Muscle of arm (tissue), 1 donor: ENCODE measurements at regions not wholly inside any gene's neighbourhood (a gene's known extent, or its start where the extent isn't known, plus 50 kb on each side); places are given as distances from the start of the nearest gene placed in this dataset.

ENCODE experiments used
- DNase-seq: peaks from one replicate; pipeline ENCODE4 v3.0.0-alpha.2; 2013

- no peak for DNase-seq
These were observed 232.5 kb upstream of the NDST3 start for GRCh38 chr4:117801756-117802155.

DNA sequence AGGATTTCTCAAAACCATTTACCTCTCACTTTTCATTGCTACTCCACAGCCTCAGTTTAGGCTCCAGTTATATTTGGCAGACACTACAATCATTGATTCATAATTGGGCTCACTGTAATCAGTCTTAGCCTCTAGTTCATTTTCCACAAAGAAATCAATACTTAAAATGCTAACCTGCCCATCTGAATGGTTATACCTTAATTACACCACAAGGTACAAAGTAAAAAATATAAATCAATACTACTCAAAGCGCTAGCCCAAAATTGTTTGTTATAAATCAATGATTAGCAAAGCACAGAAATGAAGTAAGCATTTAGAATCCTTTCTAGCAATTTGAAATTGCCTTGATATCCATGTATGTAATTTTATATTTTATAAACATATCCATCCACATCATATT is 222.6 kb upstream of the NDST3 start:
- DNase-seq = no peak

DNA sequence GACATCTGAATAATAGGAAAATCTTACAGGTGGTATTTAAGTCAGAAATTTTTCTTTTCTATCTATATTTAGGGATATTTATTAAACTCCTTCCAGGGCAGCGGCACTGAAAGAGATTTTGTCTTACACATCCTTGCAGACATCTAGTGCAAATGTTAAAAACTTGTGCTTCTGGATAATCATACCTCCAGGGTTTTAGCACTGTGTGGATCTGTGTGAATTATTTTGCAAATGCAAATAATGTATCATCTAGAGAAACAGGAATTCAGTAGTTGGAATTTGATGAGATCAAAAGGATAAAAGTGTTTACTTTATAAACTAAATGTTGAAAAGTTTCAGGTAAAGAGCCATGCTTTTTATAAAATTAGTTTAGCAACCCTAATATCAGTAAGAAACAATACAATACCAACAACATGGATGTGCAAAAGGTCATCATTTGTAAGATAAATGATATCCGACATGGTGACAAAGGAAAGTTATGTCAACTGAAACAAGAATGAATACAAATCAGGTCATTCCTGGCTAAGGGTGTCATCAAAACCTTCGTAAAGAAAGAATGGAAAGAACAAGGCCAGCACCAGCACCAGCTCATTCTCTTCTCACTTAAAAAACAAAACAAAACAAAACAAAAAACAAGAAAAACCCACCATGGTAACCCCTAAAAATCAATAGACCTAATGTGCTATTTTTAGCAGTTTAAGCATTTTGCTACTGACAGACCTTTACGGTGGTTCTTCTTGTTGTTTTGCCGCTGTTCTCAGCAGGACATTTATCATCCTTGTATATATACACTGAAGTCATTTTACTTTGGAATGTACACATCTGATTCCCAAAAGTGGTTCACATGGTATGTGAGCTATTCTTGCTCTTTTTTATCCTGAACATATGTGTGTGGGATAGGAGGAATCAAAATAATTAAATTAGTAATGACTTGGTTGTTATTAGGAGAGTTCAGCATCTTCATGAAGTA is 219.7 kb upstream of the NDST3 start:
- no peak for DNase-seq

- no peak for DNase-seq
These were observed 217.0 kb upstream of the NDST3 start for GRCh38 chr4:117817301-117817700.

DNA sequence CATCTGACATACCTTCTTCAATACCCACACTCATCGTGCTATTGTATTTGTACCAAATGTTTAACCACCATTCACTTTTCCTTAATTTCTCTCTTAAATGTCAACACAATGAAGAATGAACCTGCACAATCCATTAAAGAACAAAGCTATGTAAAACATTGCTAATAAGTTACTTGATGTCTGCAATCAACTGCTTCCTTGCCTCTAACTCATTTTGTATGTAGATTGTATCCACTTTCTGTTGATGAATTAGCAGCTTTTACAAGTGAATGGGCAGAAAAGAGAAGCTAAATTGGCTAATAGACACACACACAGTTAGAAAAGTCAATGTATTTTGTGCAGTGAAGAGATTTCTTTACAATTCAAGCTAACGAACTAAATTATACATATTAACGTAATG is 212.5 kb upstream of the NDST3 start:
- no peak for DNase-seq

DNA sequence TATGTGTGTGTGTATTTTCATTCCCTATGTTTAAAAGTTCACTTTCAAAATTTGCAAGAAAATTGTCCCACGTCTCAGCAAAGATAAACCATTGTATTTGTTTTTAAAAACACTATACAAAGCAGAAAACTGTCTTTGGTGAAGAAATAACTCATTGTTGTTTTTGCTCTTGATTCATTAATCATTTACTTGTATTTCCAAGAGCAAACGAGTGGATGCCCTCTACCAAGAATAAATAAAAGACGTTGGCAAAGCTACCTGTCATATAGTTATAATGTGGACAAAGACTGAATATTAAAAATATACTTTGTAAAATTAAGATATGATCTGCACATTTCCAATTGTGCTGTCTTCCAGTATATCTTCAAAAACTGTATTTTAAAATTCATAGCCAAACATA is 210.9 kb upstream of the NDST3 start:
- no peak for DNase-seq

DNA sequence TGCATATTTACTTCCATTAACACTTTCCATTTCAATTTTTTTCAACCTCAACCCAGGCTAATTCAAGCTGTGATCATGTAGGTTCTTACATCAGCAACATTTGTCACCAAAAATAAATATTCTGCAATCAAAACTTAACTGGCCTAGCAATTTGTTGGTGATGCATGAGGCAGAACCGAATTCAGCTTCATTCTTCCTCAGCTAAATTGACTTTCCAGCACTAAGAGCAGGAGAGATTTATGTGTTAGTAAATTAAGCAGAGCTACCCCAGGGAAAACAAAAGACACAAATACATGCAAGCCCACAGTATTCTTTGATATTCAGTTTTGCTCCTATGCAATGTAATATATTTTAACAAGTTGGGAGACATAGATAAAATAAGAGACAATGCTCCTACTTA is 208.7 kb upstream of the NDST3 start:
- no peak for DNase-seq

DNA sequence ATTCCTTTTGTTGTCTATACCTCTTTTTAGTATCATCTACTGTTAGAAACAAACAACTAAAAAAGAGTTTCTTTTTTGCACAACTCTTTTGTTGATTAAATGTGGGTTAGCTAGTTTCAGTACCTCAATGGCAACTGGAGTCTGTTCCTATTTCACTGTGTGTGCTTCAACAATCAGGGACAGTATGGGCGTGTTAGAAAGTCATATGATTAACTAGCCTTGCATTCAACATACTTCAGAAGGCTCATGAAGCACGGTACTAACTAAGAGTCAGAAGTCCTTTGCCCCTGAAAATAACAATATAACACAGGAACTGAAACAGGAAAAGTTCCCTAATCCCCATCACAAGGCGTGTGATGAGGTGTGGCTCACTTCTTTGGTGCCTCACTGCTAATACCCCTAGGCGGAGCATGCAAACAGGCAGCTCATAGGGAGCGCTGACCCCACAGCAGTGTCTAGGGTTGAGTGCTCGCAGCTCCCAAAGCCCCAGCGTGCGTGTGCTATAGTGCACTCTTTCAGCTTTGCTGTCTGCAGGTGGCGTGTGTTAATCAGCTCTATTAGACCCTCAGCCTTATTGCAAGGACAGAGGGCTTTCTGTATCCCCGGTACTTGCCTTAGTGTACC is 203.1 kb upstream of the NDST3 start:
- DNase-seq = no peak

DNA sequence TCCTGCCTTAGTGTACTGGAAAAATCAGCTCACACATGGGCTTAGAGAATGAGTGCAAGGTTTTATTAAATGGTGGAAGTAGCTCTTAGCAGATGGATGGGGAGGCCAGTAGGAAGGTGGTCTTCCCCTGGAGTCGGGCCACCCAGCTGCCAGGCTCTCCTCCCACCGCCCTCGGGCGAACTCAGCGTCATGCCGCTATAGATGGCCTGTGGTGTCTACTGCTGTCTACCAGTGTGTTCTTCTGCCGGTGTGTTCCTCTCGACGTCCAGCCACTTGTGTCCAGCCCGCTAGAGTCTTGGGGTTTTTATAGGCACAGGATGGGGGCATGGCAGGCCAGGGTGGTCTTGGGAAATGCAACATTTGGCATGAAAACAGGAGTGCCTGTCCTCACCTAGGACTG is 198.7 kb upstream of the NDST3 start:
- no peak for DNase-seq

- DNase-seq = no peak
These were observed 189.7 kb upstream of the NDST3 start for GRCh38 chr4:117844594-117844993.

DNA sequence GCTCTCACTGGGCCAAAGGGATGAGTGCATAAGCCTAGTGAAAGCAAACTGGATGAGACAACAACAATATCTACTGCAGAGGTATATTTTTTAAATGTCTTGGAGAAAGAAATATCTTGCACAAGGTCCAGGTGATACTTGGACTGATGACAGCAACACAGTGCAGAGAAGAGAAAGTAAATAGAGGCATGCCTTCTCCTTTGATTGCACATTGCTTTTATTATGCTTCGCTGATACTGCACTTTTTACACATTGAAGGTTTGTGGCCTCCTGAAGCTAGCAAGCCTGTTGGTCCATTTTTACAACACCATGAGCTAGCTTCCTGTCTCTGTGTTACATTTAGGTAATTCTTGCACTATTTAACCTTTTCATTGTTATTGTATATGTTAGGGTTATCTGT is 189.0 kb upstream of the NDST3 start:
- no peak for DNase-seq

DNA sequence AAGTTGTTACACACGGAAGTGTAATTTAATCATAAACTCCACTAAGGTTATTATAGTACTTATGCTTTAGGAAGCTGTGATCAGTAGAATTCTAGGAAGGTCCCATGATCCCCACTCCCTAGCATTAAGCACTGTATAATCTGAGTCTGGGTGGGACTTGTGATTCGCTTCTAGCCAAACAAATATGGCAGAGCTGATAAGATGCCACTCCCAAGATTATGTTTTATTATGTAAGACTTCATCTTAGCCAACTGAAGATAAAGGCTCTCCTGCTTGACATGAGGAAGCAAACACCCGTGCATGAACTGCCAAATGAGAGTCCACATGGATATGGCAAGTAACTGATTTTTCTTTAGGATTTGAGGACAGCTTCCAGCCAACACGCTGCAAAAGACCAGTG is 186.4 kb upstream of the NDST3 start:
- DNase-seq = no peak

- no peak for DNase-seq
These were observed 166.1 kb upstream of the NDST3 start for GRCh38 chr4:117868201-117868600.

- DNase-seq = no peak
These were observed 160.5 kb upstream of the NDST3 start for GRCh38 chr4:117873779-117874178.

DNA sequence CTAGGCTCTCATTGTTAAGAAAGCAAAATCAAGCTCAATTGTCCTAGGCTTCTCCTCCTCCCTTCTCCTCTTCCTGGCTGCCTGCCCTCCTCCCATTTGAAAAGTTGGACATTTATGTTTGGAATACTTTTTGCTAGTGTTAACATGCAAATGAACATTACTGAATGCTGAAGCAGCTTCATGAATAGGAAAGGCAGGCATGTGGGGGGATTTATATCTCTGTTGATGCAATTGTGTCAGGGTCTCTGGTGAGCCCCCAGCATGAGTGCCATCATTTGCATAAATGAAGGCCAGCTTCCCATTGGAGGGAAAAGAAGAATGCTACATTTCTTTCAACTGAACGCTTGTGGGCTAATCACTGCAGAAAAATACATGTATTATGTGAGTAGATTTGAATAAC is 160.1 kb upstream of the NDST3 start:
- no peak for DNase-seq

DNA sequence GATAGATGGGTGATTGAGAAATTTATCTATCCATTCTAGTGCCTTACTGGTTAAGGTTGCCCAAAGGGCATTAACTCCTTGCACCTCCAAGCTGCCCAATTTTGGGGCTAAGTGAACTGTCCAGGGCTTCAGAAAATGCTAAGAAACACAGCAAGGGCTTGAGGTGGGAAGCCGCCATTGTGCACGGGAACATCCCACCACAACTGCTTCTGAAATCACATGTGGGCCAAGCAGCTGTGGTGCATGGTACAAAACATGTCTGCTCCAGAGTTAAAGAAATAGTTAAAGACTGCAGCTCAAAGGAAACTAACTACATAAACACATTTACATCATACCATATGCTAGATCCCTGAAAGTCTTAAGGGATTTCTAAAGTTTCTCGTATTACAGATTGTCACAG is 144.3 kb upstream of the NDST3 start:
- no peak for DNase-seq

- peak; percentile 24 for DNase-seq
These were observed 141.1 kb upstream of the NDST3 start for GRCh38 chr4:117893207-117893606.

DNA sequence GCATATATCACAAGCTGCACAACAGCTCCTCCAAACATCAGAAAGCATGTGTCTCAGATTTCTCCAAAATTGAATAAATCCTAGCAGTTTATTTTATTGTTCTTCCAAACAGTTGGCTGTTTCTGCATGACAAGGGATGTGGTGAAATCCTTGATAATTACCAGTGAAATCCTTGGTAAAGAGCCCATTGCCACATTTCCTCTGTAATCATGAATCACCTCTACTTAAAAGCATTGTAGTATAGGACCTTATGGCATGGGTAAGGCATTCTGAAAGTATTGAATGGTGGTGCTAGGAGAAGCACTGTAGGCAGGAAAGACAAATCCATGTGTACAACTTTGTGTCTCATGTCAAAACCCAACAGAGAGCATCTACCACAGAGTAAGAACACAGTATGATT is 135.8 kb upstream of the NDST3 start:
- no peak for DNase-seq

DNA sequence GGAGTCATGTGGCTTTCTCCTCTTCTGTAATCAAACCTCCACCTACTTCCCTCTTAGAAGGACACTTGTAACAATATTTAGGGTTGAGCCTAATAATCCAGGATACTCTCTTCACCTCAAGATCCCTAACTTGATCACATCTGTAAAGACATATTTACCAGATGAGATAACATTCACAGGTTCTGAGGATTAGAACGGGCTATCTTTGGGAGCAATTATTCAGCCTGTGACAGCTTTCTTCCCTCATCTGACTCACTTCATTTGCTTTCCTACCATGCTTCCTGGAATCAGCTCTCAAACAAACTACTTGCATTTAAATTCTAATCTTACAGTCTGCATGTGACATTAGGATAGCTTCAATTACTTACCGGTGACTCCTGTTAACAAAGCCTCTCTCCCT is 133.5 kb upstream of the NDST3 start:
- no peak for DNase-seq

GRCh38 chr4:117907646-117908045 is 126.6 kb upstream of the NDST3 start:
- DNase-seq = no peak

DNA sequence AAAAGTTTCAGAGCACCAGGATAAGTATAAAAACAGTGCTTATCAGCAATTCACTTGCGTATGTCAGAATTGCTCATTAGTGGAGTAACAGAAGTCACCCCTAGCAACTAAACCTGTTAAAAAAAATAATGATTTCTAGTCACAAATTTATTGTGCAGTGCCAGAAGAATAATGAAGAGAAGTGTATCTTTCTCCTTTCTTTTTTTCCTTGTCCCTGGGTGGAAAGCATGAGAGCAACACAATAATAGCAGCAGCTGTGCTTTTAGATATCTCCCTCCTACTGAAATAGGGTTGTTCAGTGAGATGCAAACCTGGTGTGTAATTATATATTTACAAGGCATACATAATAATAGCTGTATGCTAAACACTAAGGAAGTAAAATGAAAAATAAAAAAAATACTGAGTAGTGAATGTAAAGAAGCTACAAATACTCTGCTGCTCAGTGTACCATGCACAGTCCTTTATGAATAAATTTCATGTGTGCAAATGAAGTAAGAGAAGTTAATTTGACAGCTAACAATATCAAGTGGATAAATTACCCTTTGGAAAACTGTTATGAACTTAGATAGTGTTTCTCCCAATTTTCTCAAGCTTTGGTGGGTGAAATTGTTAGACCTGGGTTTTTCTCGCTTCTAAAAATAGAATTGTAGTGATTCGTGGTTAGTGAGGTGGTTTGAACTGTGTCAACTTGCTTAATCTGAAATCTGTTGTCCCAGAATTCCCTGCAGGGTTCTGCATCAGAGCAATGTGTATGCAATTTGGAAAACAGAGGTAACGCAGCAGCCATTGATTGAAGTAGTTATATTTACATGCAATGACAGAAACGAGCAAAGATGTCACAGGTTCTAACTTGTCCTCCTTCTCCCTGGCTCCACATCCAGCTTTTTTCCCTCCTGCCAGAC is 125.7 kb upstream of the NDST3 start:
- no peak for DNase-seq

- no peak for DNase-seq
These were observed 117.6 kb upstream of the NDST3 start for GRCh38 chr4:117916728-117917127.
